Ectodermal cell (in vitro differentiated cells): ENCODE measurements at regions not wholly inside any gene's neighbourhood (a gene's known extent, or its start where the extent isn't known, plus 50 kb on each side); places are given as distances from the start of the nearest gene placed in this dataset.
"Not testable (repeated sequence)": the region's sequence is repeated elsewhere in the genome, so short reads cannot be mapped to it uniquely, and the experiment has no call there.

Source experiments
- H3K27ac ChIP-seq: 2 replicates; pipeline ENCODE4 v1.7.0; 2013; ENCODE audit warnings: mild to moderate bottlenecking, low read depth, low read length; ENCODE audit not compliant: insufficient read depth, poor library complexity, severe bottlenecking
- H3K27me3 ChIP-seq: 2 replicates; pipeline ENCODE4 v1.7.0; 2013; ENCODE audit warnings: mild to moderate bottlenecking, low read length; ENCODE audit not compliant: insufficient read depth, control insufficient read depth, poor library complexity, severe bottlenecking
- H3K36me3 ChIP-seq: one replicate; pipeline ENCODE4 v1.7.0; 2013; ENCODE audit warnings: low read length; ENCODE audit not compliant: control insufficient read depth, insufficient read depth
- H3K4me1 ChIP-seq: one replicate; pipeline ENCODE4 v1.7.0; 2013; ENCODE audit warnings: low read length; ENCODE audit not compliant: control insufficient read depth, insufficient read depth
- H3K4me3 ChIP-seq: 2 replicates; pipeline ENCODE4 v1.7.0; 2013; ENCODE audit warnings: low read depth, low read length, control low read depth; ENCODE audit not compliant: insufficient read depth
- H3K9me3 ChIP-seq: 2 replicates; pipeline ENCODE4 v1.7.0; 2013; ENCODE audit warnings: mild to moderate bottlenecking, low read length, moderate library complexity; ENCODE audit not compliant: control insufficient read depth
- WGBS, 2 experiments: methylation state at CpG; one replicate each; pipeline ENCODE4 v1.1.7; 2013; ENCODE audit warnings: missing lambda C conversion rate in 2 of 2; 5-methylcytosine and 5-hydroxymethylcytosine counted together

DNA sequence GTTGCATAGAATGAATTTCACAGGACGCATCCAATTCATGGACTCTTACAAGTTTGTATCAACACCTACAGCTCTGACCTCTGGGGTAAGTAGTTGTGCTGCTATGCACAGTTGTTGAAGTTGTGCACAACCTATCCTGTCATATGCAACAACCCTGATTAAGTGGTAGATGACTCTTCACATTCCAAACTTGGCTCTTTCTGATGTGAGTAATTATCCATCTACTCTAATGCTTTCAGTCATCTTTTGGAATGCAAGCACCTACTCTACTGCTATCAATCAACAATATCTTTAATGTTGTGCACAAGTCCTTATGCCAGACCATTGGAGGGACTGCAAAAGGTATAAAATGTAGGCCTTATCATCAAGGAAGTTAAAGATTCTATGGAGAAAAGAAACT, 921.4 kb downstream of the MCTP2 start:
- Histone ChIP-seq H3K27ac (no peak overlapping the region), H3K4me3 (no peak overlapping the region), H3K4me1 (no peaks in the 10 kb centered on the region), H3K27me3 (no peaks in the 10 kb centered on the region), H3K36me3 (no peaks in the 10 kb centered on the region), H3K9me3 (no peaks in the 10 kb centered on the region)
- 100% methylated on average over 1 of the region's 1 CpG; no CpG with 5 or more reads in 1 of the 2 experiments for WGBS, 2 experiments

- not testable (repeated sequence) for H3K4me1 ChIP-seq, H3K36me3 ChIP-seq, H3K27me3 ChIP-seq, H3K9me3 ChIP-seq, H3K4me3 ChIP-seq, H3K27ac ChIP-seq
- WGBS, 2 experiments = 83 to 90% methylated on average over 2 of the region's 2 CpGs
These were observed 921.8 kb downstream of the MCTP2 start for GRCh38 chr15:95153201-95153600.

- WGBS, 2 experiments = 82 to 86% methylated on average over 4 of the region's 4 CpGs
- no peak overlapping the region for H3K4me3 ChIP-seq
- H3K27me3 ChIP-seq = no peaks in the 10 kb centered on the region
- H3K36me3 ChIP-seq = no peaks in the 10 kb centered on the region
- H3K9me3 ChIP-seq = no peaks in the 10 kb centered on the region
- H3K27ac ChIP-seq = no peak overlapping the region
- no peaks in the 10 kb centered on the region for H3K4me1 ChIP-seq
These were observed 929.0 kb downstream of the MCTP2 start for GRCh38 chr15:95160316-95160715.

GRCh38 chr15:95162069-95162468, 930.7 kb downstream of the MCTP2 start:
- Histone ChIP-seq H3K27me3 (no peaks in the 10 kb centered on the region), H3K9me3 (no peaks in the 10 kb centered on the region), H3K36me3 (no peaks in the 10 kb centered on the region), H3K4me1 (no peaks in the 10 kb centered on the region), H3K27ac (no peak overlapping the region), H3K4me3 (no peak overlapping the region)
- 72 to 88% methylated on average over 3 of the region's 3 CpGs for WGBS, 2 experiments

- Histone ChIP-seq H3K27me3 (no peaks in the 10 kb centered on the region), H3K27ac (no peak overlapping the region), H3K36me3 (no peaks in the 10 kb centered on the region), H3K4me1 (no peaks in the 10 kb centered on the region), H3K9me3 (no peaks in the 10 kb centered on the region), H3K4me3 (no peak overlapping the region)
These were observed 931.2 kb downstream of the MCTP2 start for GRCh38 chr15:95162531-95162930.

- Histone ChIP-seq H3K9me3 (no peaks in the 10 kb centered on the region), H3K4me1 (no peaks in the 10 kb centered on the region), H3K36me3 (no peaks in the 10 kb centered on the region), H3K4me3 (no peak overlapping the region), H3K27me3 (no peaks in the 10 kb centered on the region), H3K27ac (no peak overlapping the region)
- WGBS, 2 experiments = 94 to 95% methylated on average over 5 to 7 of the region's 7 CpGs
These were observed 931.7 kb downstream of the MCTP2 start for GRCh38 chr15:95162967-95163531.

GRCh38 chr15:95168152-95168551, 936.8 kb downstream of the MCTP2 start:
- no peak overlapping the region for H3K27ac ChIP-seq

DNA sequence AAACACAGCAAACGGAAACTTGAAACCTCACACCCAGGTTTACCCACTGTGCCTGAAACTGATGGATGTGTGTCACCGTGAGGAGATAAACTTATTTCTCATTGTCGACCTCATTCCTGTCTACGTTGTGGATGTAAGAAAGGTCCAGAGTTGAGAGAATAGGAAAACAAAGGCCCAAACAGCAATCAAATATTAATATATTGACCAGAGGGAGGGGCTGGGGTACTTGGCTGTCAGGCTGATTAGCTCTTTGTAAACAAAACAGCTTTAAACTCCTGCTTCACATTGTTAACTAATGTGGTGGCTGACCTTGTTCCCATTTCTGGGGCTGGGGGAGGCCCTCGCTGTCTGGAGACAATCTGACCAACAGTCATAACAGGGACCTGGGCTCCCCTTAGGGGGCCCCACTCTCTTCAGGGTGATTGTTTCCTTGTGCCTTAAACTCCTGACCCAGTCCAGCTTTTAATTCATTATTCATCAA, 937.6 kb downstream of the MCTP2 start:
- no peak overlapping the region for H3K27ac ChIP-seq
- H3K4me1 ChIP-seq = no peaks in the 10 kb centered on the region
- H3K36me3 ChIP-seq = no peaks in the 10 kb centered on the region
- H3K27me3 ChIP-seq = no peaks in the 10 kb centered on the region
- H3K4me3 ChIP-seq = no peak overlapping the region
- H3K9me3 ChIP-seq = no peaks in the 10 kb centered on the region
- WGBS, 2 experiments = 88 to 98% methylated on average over 4 to 5 of the region's 5 CpGs

More at GRCh38 chr15:95168152-95168551, 936.8 kb downstream of the MCTP2 start:
- Histone ChIP-seq H3K27me3 (no peaks in the 10 kb centered on the region), H3K9me3 (no peaks in the 10 kb centered on the region), H3K4me3 (no peak overlapping the region), H3K36me3 (no peaks in the 10 kb centered on the region), H3K4me1 (no peaks in the 10 kb centered on the region)
- 92 to 93% methylated on average over 1 of the region's 1 CpG for WGBS, 2 experiments

DNA sequence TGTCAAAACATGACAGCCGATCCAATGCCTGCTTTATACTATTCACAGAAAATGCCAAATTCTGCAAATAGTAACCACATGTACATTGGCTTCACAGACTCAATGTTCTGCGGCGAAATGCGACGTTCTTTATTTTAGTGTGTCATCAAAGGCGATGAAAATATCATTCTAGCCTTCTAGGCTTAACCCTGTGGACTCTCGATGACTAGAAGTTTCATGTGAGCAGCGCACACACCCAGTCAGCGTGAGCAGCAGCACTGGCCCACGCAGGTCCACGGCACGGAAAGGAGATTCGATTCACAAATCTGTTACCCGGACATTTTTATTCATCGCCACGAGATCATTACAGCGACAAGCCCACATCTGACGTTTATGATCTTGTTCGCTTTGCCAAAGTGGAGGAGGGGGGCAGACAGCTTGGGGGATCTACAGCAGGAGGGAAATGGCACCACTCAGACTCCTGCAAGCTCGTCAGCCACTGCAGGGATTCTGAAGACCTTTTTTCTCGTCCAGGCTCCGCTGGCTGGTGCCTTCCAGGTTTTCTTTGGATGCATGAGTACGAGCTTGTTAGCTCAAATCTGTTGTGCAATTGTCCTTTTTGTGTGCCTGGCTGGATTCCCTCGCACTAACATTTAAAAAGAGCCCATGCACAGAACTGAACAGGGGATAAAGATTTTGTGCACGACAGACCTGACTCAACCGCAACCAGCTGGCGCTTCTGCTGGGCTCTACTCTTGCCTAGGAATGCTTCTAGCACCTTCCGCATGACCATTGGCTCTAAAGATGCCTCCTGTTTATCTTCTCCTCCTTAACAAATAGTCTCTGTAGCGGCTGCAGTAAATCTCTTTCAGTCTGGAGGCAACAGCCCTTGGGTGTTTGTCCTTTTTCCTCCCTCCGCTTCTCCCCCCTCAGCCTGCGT, 938.4 kb downstream of the MCTP2 start:
- Histone ChIP-seq H3K36me3 (no peaks in the 10 kb centered on the region), H3K27me3 (no peaks in the 10 kb centered on the region), H3K4me1 (no peaks in the 10 kb centered on the region), H3K4me3 (no peak overlapping the region), H3K9me3 (no peaks in the 10 kb centered on the region), H3K27ac (no peak overlapping the region)
- WGBS, 2 experiments = 94 to 95% methylated on average over 31 of the region's 31 CpGs

GRCh38 chr15:95170561-95171380, 939.4 kb downstream of the MCTP2 start:
- H3K36me3 ChIP-seq = no peaks in the 10 kb centered on the region
- H3K4me1 ChIP-seq = no peaks in the 10 kb centered on the region
- H3K9me3 ChIP-seq = no peaks in the 10 kb centered on the region
- H3K27me3 ChIP-seq = no peaks in the 10 kb centered on the region
- H3K4me3 ChIP-seq = no peak overlapping the region
- WGBS, 2 experiments = 85 to 90% methylated on average over 6 of the region's 6 CpGs
- no peak overlapping the region for H3K27ac ChIP-seq
